PC-9 (cell line): ENCODE measurements at regions not wholly inside any gene's neighbourhood (a gene's known extent, or its start where the extent isn't known, plus 50 kb on each side); places are given as distances from the start of the nearest gene placed in this dataset.

Source experiments
- CTCF ChIP-seq: fragments of 200-600 bp; sonication (generic); conservative IDR thresholded peaks from 2 replicates; pipeline ENCODE4 v1.6.1; 2017; ENCODE audit warnings: mixed run types, antibody characterized with exemption, mild to moderate bottlenecking, moderate library complexity
- EZH2 ChIP-seq: fragments of 200-600 bp; sonication (generic); IDR thresholded peaks from 2 replicates; pipeline ENCODE4 v1.8.0; 2017; ENCODE audit warnings: antibody characterized with exemption, low read depth

GRCh38 chr20:5377484-5377883 lies 60.7 kb upstream of the PROKR2 start:
- TF ChIP-seq CTCF (no peak), EZH2 (no peak)
